ENCODE measurements at regions not wholly inside any gene's neighbourhood (a gene's known extent, or its start where the extent isn't known, plus 50 kb on each side); places are given as distances from the start of the nearest gene placed in this dataset.

DNA sequence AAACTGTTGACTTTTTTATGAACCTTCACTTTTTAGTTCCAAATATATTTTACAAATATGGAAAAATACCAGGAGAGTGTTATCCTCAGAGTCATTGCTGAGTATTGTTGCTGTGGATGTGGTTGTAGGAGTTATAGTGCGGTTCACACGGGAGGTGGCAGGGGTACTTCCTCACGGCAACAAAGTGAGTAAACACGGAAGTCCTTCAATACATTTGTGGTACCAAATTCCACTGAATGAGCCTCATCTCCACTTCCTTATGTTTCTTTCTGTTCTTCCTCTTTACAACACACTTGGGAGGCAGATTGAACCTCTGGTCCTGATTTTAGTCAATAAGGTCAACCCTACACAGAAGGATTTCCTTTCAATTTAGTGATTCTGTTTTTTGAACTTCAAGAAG is 371.8 kb downstream of the BTBD3 start:
- TF ChIP-seq, protein P1, sequence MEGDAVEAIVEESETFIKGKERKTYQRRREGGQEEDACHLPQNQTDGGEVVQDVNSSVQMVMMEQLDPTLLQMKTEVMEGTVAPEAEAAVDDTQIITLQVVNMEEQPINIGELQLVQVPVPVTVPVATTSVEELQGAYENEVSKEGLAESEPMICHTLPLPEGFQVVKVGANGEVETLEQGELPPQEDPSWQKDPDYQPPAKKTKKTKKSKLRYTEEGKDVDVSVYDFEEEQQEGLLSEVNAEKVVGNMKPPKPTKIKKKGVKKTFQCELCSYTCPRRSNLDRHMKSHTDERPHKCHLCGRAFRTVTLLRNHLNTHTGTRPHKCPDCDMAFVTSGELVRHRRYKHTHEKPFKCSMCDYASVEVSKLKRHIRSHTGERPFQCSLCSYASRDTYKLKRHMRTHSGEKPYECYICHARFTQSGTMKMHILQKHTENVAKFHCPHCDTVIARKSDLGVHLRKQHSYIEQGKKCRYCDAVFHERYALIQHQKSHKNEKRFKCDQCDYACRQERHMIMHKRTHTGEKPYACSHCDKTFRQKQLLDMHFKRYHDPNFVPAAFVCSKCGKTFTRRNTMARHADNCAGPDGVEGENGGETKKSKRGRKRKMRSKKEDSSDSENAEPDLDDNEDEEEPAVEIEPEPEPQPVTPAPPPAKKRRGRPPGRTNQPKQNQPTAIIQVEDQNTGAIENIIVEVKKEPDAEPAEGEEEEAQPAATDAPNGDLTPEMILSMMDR (IDR thresholded peaks at IDR 0.05; ENCODE audit: low read depth, low read length, missing input control), result no peak
- TF ChIP-seq, protein P2, sequence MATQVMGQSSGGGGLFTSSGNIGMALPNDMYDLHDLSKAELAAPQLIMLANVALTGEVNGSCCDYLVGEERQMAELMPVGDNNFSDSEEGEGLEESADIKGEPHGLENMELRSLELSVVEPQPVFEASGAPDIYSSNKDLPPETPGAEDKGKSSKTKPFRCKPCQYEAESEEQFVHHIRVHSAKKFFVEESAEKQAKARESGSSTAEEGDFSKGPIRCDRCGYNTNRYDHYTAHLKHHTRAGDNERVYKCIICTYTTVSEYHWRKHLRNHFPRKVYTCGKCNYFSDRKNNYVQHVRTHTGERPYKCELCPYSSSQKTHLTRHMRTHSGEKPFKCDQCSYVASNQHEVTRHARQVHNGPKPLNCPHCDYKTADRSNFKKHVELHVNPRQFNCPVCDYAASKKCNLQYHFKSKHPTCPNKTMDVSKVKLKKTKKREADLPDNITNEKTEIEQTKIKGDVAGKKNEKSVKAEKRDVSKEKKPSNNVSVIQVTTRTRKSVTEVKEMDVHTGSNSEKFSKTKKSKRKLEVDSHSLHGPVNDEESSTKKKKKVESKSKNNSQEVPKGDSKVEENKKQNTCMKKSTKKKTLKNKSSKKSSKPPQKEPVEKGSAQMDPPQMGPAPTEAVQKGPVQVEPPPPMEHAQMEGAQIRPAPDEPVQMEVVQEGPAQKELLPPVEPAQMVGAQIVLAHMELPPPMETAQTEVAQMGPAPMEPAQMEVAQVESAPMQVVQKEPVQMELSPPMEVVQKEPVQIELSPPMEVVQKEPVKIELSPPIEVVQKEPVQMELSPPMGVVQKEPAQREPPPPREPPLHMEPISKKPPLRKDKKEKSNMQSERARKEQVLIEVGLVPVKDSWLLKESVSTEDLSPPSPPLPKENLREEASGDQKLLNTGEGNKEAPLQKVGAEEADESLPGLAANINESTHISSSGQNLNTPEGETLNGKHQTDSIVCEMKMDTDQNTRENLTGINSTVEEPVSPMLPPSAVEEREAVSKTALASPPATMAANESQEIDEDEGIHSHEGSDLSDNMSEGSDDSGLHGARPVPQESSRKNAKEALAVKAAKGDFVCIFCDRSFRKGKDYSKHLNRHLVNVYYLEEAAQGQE (IDR thresholded peaks at IDR 0.05), result no peak
- TF ChIP-seq FOXA1 (IDR thresholded peaks at IDR 0.05) (no peak), SP1 (IDR thresholded peaks at IDR 0.05) (no peak), JUND (IDR thresholded peaks at IDR 0.05) (no peak), GABPA (IDR thresholded peaks at IDR 0.05 in 1 of 2, conservative IDR thresholded peaks at IDR 0.05 in 1 of 2) (no peak), YY1 (IDR thresholded peaks at IDR 0.05) (no peak), TAF1 (conservative IDR thresholded peaks at IDR 0.05) (no peak), RAD21 (IDR thresholded peaks at IDR 0.05) (no peak)
- TF ChIP-seq, protein P3, sequence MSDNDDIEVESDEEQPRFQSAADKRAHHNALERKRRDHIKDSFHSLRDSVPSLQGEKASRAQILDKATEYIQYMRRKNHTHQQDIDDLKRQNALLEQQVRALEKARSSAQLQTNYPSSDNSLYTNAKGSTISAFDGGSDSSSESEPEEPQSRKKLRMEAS (IDR thresholded peaks at IDR 0.05), result no peak
- TF ChIP-seq, protein P4, sequence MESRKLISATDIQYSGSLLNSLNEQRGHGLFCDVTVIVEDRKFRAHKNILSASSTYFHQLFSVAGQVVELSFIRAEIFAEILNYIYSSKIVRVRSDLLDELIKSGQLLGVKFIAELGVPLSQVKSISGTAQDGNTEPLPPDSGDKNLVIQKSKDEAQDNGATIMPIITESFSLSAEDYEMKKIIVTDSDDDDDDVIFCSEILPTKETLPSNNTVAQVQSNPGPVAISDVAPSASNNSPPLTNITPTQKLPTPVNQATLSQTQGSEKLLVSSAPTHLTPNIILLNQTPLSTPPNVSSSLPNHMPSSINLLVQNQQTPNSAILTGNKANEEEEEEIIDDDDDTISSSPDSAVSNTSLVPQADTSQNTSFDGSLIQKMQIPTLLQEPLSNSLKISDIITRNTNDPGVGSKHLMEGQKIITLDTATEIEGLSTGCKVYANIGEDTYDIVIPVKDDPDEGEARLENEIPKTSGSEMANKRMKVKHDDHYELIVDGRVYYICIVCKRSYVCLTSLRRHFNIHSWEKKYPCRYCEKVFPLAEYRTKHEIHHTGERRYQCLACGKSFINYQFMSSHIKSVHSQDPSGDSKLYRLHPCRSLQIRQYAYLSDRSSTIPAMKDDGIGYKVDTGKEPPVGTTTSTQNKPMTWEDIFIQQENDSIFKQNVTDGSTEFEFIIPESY (IDR thresholded peaks at IDR 0.05), result no peak
